Thyroid gland (tissue), 4 donors: ENCODE measurements at regions not wholly inside any gene's neighbourhood (a gene's known extent, or its start where the extent isn't known, plus 50 kb on each side); places are given as distances from the start of the nearest gene placed in this dataset.
"Not testable (repeated sequence)": the region's sequence is repeated elsewhere in the genome, so short reads cannot be mapped to it uniquely, and the experiment has no call there.

Experiments
- DNase-seq, 2 donors: peaks; one replicate each; pipeline ENCODE4 v3.0.0-alpha.2; 2019
- H3K27ac ChIP-seq, 3 donors: fragments of 200-600 bp; sonication (generic); 1 replicate in 2 of 3; 2 replicates in 1 of 3; pipeline ENCODE4 v1.5.1; 2016 to 2019; ENCODE audit warnings: mild to moderate bottlenecking in 1 of 3, moderate library complexity in 1 of 3
- H3K27me3 ChIP-seq: fragments of 200-600 bp; sonication (generic); one replicate; pipeline ENCODE4 v1.5.1; 2019
- H3K36me3 ChIP-seq, 2 donors: fragments of 200-600 bp; sonication (generic); one replicate each; pipeline ENCODE4 v1.5.1; 2016 to 2019
- H3K4me1 ChIP-seq, 2 donors: fragments of 200-600 bp; sonication (generic); one replicate each; pipeline ENCODE4 v1.5.1; 2017 to 2019
- H3K4me3 ChIP-seq, 3 donors: fragments of 200-600 bp; sonication (generic); replicated peaks in 1 of 3; 1 replicate in 2 of 3; 2 replicates in 1 of 3; pipeline ENCODE4 v1.5.1; 2016; ENCODE audit warnings: mild to moderate bottlenecking in 1 of 3
- H3K9me3 ChIP-seq: fragments of 200-600 bp; sonication (generic); one replicate; pipeline ENCODE4 v1.5.1; 2017
- CTCF ChIP-seq, 6 experiments: fragments of 200-600 bp in 3 of 6; fragments of 450-650 bp in 3 of 6; sonication (generic) in 3 of 6; IDR thresholded peaks; one replicate each; pipeline ENCODE4 v1.5.1; 2016 to 2019; ENCODE audit warnings: antibody characterized with exemption in 6 of 6, mild to moderate bottlenecking in 2 of 6, inconsistent platforms in 1 of 6, moderate library complexity in 1 of 6
- POLR2A ChIP-seq, 2 donors: fragments of 450-650 bp; IDR thresholded peaks; one replicate each; pipeline ENCODE4 v1.6.1; 2017; ENCODE audit warnings: antibody characterized with exemption in 2 of 2, mild to moderate bottlenecking in 2 of 2, moderate library complexity in 1 of 2
- WGBS, 2 donors: methylation state at CpG; one replicate each; pipeline ENCODE4 v1.1.5; 2017; 5-methylcytosine and 5-hydroxymethylcytosine counted together
- intact Hi-C: fragments of 100-400 bp; cut with DNase I; formaldehyde crosslinking; loops from one replicate; pipeline ENCODE4 v1.15.1; 2023

- TF ChIP-seq POLR2A (IDR thresholded peaks at IDR 0.05) (no peak), CTCF (IDR thresholded peaks at IDR 0.05) (no peak)
- no peak overlapping the region for H3K27ac ChIP-seq
- H3K27me3 ChIP-seq = no peaks in the 10 kb centered on the region
- DNase-seq = no peak
- no peaks in the 10 kb centered on the region for H3K36me3 ChIP-seq
- no peaks in the 10 kb centered on the region for H3K4me1 ChIP-seq
- no peaks in the 10 kb centered on the region for H3K9me3 ChIP-seq
- WGBS, 2 donors = 71 to 75% methylated on average over 2 of the region's 2 CpGs
- intact Hi-C loops = no loop called here
- no peak overlapping the region for H3K4me3 ChIP-seq
These were observed 71.0 kb downstream of the EDN1 start for GRCh38 chr6:12361042-12361765.

GRCh38 chr6:12363277-12363650, 73.1 kb downstream of the EDN1 start:
- H3K9me3 ChIP-seq, H3K27ac ChIP-seq, H3K27me3 ChIP-seq, H3K4me1 ChIP-seq, H3K4me3 ChIP-seq, DNase-seq, H3K36me3 ChIP-seq, intact Hi-C loops: not testable (repeated sequence)
- 93 to 94% methylated on average over 6 of the region's 6 CpGs for WGBS, 2 donors

- H3K27me3 ChIP-seq = no peaks in the 10 kb centered on the region
- H3K4me1 ChIP-seq = no peaks in the 10 kb centered on the region
- H3K36me3 ChIP-seq = no peaks in the 10 kb centered on the region
- intact Hi-C loops = no loop called here
- no peak overlapping the region for H3K27ac ChIP-seq
- no peaks in the 10 kb centered on the region for H3K9me3 ChIP-seq
- no peak for DNase-seq
- 89 to 94% methylated on average over 11 of the region's 11 CpGs for WGBS, 2 donors
- no peak for TF ChIP-seq POLR2A (IDR thresholded peaks at IDR 0.05)
- TF ChIP-seq CTCF (IDR thresholded peaks at IDR 0.05) = no peak
- no peak overlapping the region for H3K4me3 ChIP-seq
These were observed 73.7 kb downstream of the EDN1 start for GRCh38 chr6:12363651-12364381.

- H3K27ac ChIP-seq = no peak overlapping the region
- DNase-seq = no peak
- intact Hi-C loops = no loop called here
- 90 to 96% methylated on average over 1 of the region's 1 CpG for WGBS, 2 donors
- TF ChIP-seq CTCF (IDR thresholded peaks at IDR 0.05) = no peak
- TF ChIP-seq POLR2A (IDR thresholded peaks at IDR 0.05) = no peak
- no peaks in the 10 kb centered on the region for H3K9me3 ChIP-seq
- H3K4me1 ChIP-seq = no peaks in the 10 kb centered on the region
- H3K36me3 ChIP-seq = no peaks in the 10 kb centered on the region
- no peaks in the 10 kb centered on the region for H3K27me3 ChIP-seq
- H3K4me3 ChIP-seq = no peak overlapping the region
These were observed 74.5 kb downstream of the EDN1 start for GRCh38 chr6:12364621-12365020.

GRCh38 chr6:12366731-12367130, 76.6 kb downstream of the EDN1 start:
- no peaks in the 10 kb centered on the region for H3K4me1 ChIP-seq
- no peak overlapping the region for H3K4me3 ChIP-seq
- no peaks in the 10 kb centered on the region for H3K9me3 ChIP-seq
- TF ChIP-seq CTCF (IDR thresholded peaks at IDR 0.05) (no peak), POLR2A (IDR thresholded peaks at IDR 0.05) (no peak)
- WGBS, 2 donors = 95 to 96% methylated on average over 5 of the region's 5 CpGs
- DNase-seq = no peak
- H3K36me3 ChIP-seq = no peaks in the 10 kb centered on the region
- no peak overlapping the region for H3K27ac ChIP-seq
- intact Hi-C loops = no loop called here
- no peaks in the 10 kb centered on the region for H3K27me3 ChIP-seq
